ENCODE measurements at regions not wholly inside any gene's neighbourhood (a gene's known extent, or its start where the extent isn't known, plus 50 kb on each side); places are given as distances from the start of the nearest gene placed in this dataset.

- no peak for DNase-seq (ENCODE audit: low read depth in 3 of 3)
These were observed 63.5 kb upstream of the WDR1 start for GRCh38 chr4:10179957-10180602.

GRCh38 chr4:10178763-10179162, 62.2 kb upstream of the WDR1 start:
- DNase-seq (ENCODE audit: low read depth in 3 of 3): no peak

- DNase-seq (ENCODE audit: low read depth in 3 of 3): no peak
These were observed 59.0 kb upstream of the WDR1 start for GRCh38 chr4:10175626-10176025.

- no peak for DNase-seq (ENCODE audit: low read depth in 3 of 3)
These were observed 57.5 kb upstream of the WDR1 start for GRCh38 chr4:10173754-10174749.

- no peak for DNase-seq (ENCODE audit: low read depth in 3 of 3)
These were observed 56.6 kb upstream of the WDR1 start for GRCh38 chr4:10173037-10173753.

- DNase-seq (ENCODE audit: low read depth in 3 of 3): no peak
These were observed 55.8 kb upstream of the WDR1 start for GRCh38 chr4:10172278-10172921.

- DNase-seq (ENCODE audit: low read depth in 3 of 3): no peak
These were observed 54.5 kb upstream of the WDR1 start for GRCh38 chr4:10171055-10171454.

- DNase-seq (ENCODE audit: low read depth in 3 of 3): no peak
These were observed 53.3 kb upstream of the WDR1 start for GRCh38 chr4:10169839-10170387.

GRCh38 chr4:10168151-10168550, 51.6 kb upstream of the WDR1 start:
- no peak for DNase-seq (ENCODE audit: low read depth in 3 of 3)

- no peak for DNase-seq (ENCODE audit: low read depth in 3 of 3)
These were observed 50.6 kb upstream of the WDR1 start for GRCh38 chr4:10167201-10167600.

Data from stimulated activated CD4-positive, alpha-beta T cell treated with anti-CD3 and anti-CD28 coated beads, TNF-alpha, amount 100 ng/mL, for 48 hours (primary cell).